Activated CD8-positive, alpha-beta memory T cell treated with anti-CD3 and anti-CD28 coated beads, Interleukin-2, amount 50 U/mL, for 1 hour (primary cell): ENCODE measurements at regions not wholly inside any gene's neighbourhood (a gene's known extent, or its start where the extent isn't known, plus 50 kb on each side); places are given as distances from the start of the nearest gene placed in this dataset.
"Not testable (repeated sequence)": the region's sequence is repeated elsewhere in the genome, so short reads cannot be mapped to it uniquely, and the experiment has no call there.

ENCODE experiments used
- DNase-seq: peaks from one replicate; pipeline ENCODE4 v3.0.0-alpha.2; 2020; ENCODE audit errors: extremely low read depth

- DNase-seq, result no peak
These were observed 85.9 kb upstream of the GSE1 start for GRCh38 chr16:85527042-85527766.

DNA sequence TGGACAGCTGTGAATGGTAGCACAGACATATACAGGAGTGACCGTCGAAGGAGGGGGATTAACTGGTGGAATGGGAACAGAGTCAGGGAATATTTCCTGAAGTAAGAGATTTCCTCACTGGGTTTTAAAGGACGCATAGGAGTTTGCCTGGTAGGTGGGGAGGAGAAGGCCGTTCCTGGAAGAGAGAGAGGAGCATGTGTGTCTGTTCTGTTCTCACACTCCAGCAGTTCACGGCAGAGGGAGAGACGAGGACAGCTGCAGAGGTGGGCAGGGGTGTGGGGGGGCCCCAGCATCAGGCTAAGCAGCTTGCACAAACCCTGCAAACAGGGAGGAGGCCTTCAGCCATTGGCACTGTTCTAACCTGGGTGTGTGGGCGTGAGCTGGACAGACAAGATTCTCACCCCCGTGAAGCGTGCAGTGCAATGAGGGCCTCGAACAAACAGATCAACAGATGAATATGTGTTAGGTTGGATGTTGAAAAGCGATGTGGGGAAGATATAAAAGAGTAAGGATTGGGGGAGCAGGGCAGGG lies 85.3 kb upstream of the GSE1 start:
- no peak for DNase-seq

- no peak for DNase-seq
These were observed 84.4 kb upstream of the GSE1 start for GRCh38 chr16:85528528-85529387.

DNA sequence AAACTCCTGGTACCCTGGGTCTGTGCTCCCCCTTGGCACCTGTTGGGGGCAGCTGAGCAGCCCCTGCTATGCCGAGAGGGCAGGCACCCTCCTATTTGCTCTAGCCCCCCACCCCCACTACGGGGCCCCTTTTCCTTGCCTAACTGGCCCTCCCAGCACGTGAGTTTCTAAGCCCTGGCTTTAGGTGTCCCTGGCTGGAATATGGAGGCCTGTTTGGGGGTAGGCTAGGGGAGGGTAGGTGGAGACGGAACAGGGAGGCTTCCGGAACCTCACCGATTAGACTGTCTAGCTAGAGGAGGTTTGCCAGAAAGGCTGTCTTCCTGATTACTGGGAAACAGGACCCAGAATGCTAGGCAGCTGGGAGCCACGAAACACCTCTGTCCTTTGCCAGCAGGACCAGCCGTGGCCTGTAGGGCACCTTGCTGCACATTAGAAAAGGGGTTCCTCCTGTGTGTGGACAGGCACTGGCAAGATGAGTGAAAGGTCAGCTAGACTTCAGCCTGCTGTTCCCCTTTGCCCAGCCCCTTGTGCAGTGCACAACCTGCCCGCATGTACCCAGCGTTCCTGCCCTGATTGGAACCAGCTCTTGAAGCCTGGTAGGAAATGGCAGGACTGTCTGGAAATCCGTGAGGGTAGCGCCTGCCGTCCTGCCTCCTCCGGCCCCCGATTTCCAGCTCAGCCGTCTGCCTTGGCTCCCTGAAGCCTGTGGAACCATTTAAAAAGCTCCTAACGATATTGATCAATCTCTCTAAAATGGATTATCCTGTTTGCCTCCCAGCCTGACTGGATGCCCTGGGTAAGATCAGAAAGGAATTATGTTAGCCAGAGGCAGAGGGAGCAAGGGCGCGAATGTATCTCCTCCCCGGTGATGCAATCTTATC lies 83.4 kb upstream of the GSE1 start:
- no peak for DNase-seq

GRCh38 chr16:85530370-85530739 lies 82.8 kb upstream of the GSE1 start:
- DNase-seq, result no peak

DNA sequence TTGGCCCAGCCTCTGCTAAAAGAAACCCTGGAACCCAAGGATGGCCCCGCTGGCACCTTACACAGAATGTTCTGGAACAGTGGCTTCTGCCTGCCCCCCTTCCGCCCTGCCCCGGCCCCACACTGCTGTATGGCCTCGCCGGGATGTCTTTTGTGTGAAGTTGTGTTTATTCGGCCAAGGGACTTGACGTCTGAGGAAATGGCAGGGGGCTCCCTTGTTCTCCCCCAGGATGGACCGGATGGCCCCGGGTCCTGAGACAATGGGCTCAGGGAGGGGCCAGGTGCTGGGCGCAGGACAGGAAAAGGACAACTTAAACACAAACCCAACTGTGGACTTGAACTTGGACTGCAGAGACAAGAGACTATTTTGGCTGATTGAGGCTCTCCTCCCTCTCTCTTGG lies 81.6 kb upstream of the GSE1 start:
- no peak for DNase-seq

DNA sequence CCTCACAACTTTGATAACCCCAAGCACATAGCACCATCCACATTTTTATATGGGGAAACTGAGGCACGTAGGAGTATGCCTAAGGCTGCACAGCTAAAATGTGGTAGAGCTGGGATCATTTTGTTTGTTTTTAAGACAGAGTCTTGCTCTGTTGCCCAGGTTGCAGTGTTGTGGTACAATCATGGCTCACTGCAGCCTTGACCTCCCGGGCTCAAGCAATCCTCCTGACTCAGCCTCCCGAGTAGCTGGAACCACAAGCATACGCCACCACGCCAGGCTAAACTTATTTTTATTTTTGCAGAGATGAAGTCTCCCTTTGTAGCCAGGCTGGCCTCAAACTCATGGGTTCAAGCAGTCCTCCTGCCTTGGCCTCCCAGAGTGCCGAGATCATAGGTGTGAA lies 81.0 kb upstream of the GSE1 start:
- no peak for DNase-seq

DNA sequence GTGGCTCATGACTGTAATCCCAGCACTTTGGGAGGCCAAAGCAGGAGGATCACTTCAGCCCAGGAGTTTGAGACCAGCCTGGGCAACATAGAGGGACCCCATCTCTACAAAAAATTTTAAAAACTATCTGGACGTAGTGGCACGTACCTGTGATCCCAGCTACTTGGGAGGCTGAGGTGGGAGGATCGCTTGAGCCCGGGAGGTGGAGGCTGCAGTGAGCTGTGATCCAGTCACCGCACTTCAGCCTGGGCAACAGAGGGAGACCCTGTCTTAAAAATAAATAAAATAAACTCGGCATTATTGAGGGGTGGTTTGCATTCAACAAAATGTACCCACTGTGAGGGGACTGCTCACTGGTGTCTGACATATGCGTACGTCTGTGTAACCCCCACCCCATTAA lies 79.5 kb upstream of the GSE1 start:
- DNase-seq, result not testable (repeated sequence)

DNA sequence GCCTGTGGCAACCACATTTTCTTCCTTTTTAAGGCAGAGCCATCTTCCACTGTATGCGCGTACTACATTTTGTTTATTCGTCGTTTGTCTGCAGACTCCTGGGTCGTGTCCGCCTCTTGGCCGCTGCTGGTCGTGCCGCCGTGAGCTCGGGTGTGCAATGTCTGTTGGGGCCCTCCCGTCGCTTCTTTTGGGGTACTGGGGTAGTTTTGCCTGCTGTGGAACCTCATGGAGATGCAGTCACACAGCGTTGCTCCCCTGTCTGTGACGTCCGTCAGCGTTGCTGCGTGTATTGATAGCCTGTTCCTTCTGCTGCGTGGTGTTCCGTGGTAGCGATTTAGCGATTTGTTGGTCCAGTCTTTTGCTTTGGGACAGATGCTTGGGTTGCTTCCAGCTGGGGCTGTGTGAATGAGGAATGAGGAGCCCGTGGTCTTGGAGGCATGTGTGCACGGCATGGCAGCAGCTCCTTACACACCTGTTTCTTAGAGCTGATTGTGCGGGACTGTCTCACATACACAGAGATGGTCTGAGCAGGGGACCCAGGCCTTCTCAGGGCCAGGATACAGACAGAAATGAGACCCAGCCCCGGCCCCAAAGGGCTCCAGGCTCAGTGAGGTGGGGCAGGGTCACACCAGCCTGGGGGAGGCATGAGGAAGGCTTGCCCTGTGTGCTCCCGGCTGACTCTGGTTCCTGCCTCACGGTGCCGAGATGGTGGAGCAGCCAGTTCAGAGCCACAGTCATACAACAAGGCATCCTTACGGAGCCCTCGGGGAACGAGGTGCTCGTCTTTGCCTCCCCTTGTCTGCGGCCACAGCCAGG lies 78.4 kb upstream of the GSE1 start:
- DNase-seq, result no peak

- no peak for DNase-seq
These were observed 77.6 kb upstream of the GSE1 start for GRCh38 chr16:85535352-85536072.

DNA sequence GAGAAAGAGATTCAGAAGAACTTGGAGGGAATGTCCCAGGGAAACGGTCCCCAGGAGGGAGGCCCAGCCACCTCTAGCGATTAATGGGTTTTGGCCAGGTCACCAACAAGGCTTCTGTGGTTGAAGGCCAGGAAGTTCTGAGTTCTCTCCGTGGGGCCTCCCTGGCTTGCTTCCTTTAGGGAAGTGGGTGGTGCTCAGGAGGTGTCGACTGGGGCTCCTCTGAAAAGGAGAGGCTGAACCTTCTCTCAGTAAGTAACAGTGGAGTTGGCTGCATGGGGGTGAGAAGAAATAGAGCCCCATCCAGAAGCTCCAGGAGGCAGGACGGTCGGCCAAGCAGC lies 77.1 kb upstream of the GSE1 start:
- DNase-seq, result no peak

GRCh38 chr16:85536411-85537330 lies 76.5 kb upstream of the GSE1 start:
- DNase-seq, result no peak

GRCh38 chr16:85537331-85537788 lies 75.8 kb upstream of the GSE1 start:
- no peak for DNase-seq

- DNase-seq, result no peak
These were observed 75.2 kb upstream of the GSE1 start for GRCh38 chr16:85537795-85538401.

DNA sequence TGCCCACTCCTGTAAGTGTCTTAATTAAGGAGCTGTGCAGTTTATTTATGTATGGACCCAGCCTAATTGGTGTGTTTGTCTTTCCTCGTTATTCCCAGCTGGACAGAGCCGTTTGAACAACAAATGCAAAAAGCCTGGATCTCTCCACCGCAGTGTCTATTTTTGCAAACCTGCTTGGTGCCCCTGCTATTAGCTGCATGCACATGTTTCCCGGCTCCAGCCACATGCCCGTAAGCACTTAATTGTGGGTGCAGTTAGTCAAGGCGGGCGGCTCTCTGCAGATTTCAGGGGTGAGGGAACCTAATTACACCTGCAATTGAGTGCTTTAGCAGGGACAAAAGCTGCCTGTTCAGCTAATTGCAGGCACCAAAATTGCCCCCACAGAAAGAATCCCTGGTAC lies 74.0 kb upstream of the GSE1 start:
- no peak for DNase-seq

GRCh38 chr16:85539629-85540291 lies 73.4 kb upstream of the GSE1 start:
- DNase-seq, result no peak

DNA sequence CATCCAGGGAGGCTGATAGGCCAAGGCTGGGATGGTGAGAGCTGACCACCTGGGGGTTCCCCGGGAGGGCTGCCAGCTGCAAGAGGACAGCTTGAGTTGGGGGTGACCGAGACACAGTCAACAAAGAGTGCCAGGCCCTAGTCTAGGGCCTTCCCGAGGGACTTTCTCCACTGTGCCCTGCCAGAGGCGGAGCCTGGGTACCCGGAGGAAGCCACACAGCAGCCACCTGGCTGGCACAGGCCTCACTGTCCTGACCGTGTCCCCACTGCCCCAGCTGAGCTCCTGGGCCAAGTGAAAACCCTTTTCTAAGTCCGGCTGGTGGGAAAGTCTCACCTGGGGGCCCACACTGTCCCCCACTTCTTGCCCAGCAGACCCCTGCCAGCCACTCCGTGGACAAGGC lies 71.9 kb upstream of the GSE1 start:
- no peak for DNase-seq

- DNase-seq, result no peak
These were observed 71.5 kb upstream of the GSE1 start for GRCh38 chr16:85541619-85541979.
